Thyroid gland (tissue), 4 donors: ENCODE measurements at regions not wholly inside any gene's neighbourhood (a gene's known extent, or its start where the extent isn't known, plus 50 kb on each side); places are given as distances from the start of the nearest gene placed in this dataset.
A peak's percentile ranks its signal among the peaks of the same experiment; 100 is the strongest.
"Not testable (repeated sequence)": the region's sequence is repeated elsewhere in the genome, so short reads cannot be mapped to it uniquely, and the experiment has no call there.

Source experiments
- DNase-seq, 2 donors: peaks; one replicate each; pipeline ENCODE4 v3.0.0-alpha.2; 2019
- H3K27ac ChIP-seq, 3 donors: fragments of 200-600 bp; sonication (generic); 1 replicate in 2 of 3; 2 replicates in 1 of 3; pipeline ENCODE4 v1.5.1; 2016 to 2019; ENCODE audit warnings: mild to moderate bottlenecking in 1 of 3, moderate library complexity in 1 of 3
- H3K27me3 ChIP-seq: fragments of 200-600 bp; sonication (generic); one replicate; pipeline ENCODE4 v1.5.1; 2019
- H3K36me3 ChIP-seq, 2 donors: fragments of 200-600 bp; sonication (generic); one replicate each; pipeline ENCODE4 v1.5.1; 2016 to 2019
- H3K4me1 ChIP-seq, 2 donors: fragments of 200-600 bp; sonication (generic); one replicate each; pipeline ENCODE4 v1.5.1; 2017 to 2019
- H3K4me3 ChIP-seq, 3 donors: fragments of 200-600 bp; sonication (generic); replicated peaks in 1 of 3; 1 replicate in 2 of 3; 2 replicates in 1 of 3; pipeline ENCODE4 v1.5.1; 2016; ENCODE audit warnings: mild to moderate bottlenecking in 1 of 3
- H3K9me3 ChIP-seq: fragments of 200-600 bp; sonication (generic); one replicate; pipeline ENCODE4 v1.5.1; 2017
- POLR2A ChIP-seq, 2 donors: fragments of 450-650 bp; IDR thresholded peaks; one replicate each; pipeline ENCODE4 v1.6.1; 2017; ENCODE audit warnings: antibody characterized with exemption in 2 of 2, mild to moderate bottlenecking in 2 of 2, moderate library complexity in 1 of 2
- WGBS, 2 donors: methylation state at CpG; one replicate each; pipeline ENCODE4 v1.1.5; 2017; 5-methylcytosine and 5-hydroxymethylcytosine counted together
- intact Hi-C: fragments of 100-400 bp; cut with DNase I; formaldehyde crosslinking; loops from one replicate; pipeline ENCODE4 v1.15.1; 2023
- TF ChIP-seq, protein P1 (sequence below), 6 experiments: fragments of 200-600 bp in 3 of 6; fragments of 450-650 bp in 3 of 6; sonication (generic) in 3 of 6; IDR thresholded peaks; one replicate each; pipeline ENCODE4 v1.5.1; 2016 to 2019; ENCODE audit warnings: antibody characterized with exemption in 6 of 6, mild to moderate bottlenecking in 2 of 6, inconsistent platforms in 1 of 6, moderate library complexity in 1 of 6

DNA sequence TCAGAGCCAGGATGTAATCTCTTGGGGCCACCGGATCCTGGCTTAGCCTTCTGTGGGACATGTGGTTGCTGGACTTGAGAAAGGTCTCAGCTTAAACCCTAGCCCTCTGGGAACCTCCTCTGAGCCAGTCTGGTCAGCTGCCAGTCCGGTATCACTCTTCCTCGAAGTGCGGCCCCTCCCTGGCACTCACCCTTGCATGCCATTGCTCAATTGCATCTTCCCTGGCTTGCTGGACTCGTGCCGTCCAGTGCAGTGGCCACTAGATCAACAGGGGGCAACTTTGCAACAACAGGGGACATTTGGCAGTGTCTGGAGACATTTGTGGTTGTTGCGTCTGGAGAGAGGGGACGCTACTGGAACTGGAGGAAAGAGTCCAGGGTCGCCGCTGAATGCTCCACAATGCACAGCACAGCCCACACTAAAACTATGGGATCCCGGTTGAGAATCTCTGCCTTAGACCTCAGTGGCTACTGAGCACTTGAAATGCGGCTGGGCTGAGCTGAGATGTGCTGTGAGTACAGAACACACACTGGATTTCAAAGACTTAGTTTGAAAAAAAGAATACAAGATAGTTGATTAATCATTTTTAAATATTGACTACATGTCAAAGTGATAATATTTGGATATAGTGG is 152.1 kb downstream of the TFAP2C start:
- TF ChIP-seq, protein P1, sequence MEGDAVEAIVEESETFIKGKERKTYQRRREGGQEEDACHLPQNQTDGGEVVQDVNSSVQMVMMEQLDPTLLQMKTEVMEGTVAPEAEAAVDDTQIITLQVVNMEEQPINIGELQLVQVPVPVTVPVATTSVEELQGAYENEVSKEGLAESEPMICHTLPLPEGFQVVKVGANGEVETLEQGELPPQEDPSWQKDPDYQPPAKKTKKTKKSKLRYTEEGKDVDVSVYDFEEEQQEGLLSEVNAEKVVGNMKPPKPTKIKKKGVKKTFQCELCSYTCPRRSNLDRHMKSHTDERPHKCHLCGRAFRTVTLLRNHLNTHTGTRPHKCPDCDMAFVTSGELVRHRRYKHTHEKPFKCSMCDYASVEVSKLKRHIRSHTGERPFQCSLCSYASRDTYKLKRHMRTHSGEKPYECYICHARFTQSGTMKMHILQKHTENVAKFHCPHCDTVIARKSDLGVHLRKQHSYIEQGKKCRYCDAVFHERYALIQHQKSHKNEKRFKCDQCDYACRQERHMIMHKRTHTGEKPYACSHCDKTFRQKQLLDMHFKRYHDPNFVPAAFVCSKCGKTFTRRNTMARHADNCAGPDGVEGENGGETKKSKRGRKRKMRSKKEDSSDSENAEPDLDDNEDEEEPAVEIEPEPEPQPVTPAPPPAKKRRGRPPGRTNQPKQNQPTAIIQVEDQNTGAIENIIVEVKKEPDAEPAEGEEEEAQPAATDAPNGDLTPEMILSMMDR (IDR thresholded peaks at IDR 0.05), result no peak
- TF ChIP-seq POLR2A (IDR thresholded peaks at IDR 0.05), result no peak
- intact Hi-C loops, result no loop called here
- peak overlapping the region in 2 of 3 donors; percentile 2 to 61 for H3K27ac ChIP-seq
- no peaks in the 10 kb centered on the region for H3K27me3 ChIP-seq
- 7 to 15% methylated on average over 11 to 12 of the region's 12 CpGs for WGBS, 2 donors
- H3K4me3 ChIP-seq, result no peak overlapping the region
- H3K9me3 ChIP-seq, result no peaks in the 10 kb centered on the region
- peaks cover 19 to 23% of the 10 kb centered on the region in 2 donors for H3K4me1 ChIP-seq
- H3K36me3 ChIP-seq, result no peaks in the 10 kb centered on the region
- peak; percentile 72 to 80 for DNase-seq

DNA sequence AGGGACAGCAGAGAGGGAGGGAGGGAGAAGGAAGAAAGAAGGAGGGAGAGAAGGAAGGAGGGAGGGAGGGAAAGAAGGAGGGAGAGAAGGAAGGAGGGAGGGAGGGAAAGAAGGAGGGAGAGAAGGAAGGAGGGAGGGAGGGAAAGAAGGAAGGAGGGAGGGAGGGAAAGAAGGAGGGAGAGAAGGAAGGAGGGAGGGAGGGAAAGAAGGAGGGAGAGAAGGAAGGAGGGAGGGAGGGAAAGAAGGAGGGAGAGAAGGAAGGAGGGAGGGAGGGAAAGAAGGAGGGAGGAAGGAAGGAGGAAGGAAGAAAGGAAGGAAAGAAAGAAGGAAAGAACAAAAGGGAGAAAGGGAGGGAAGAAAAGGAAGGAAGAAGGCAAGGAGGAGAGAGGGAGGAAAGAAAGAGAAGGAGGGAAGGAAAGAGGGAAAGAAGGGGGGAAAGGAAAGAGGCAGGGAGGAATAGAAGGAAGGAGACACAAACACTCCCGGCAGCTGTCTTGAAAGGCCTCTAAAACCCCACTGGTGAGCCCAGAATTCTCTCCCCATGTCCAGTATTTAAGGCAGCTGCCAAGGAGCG is 153.0 kb downstream of the TFAP2C start:
- H3K27ac ChIP-seq, H3K4me3 ChIP-seq, intact Hi-C loops, H3K27me3 ChIP-seq, H3K9me3 ChIP-seq, H3K36me3 ChIP-seq, DNase-seq: not testable (repeated sequence)
- H3K4me1 ChIP-seq, result peaks cover 19 to 23% of the 10 kb centered on the region in 2 donors
- 76 to 95% methylated on average over 2 of the region's 2 CpGs for WGBS, 2 donors

DNA sequence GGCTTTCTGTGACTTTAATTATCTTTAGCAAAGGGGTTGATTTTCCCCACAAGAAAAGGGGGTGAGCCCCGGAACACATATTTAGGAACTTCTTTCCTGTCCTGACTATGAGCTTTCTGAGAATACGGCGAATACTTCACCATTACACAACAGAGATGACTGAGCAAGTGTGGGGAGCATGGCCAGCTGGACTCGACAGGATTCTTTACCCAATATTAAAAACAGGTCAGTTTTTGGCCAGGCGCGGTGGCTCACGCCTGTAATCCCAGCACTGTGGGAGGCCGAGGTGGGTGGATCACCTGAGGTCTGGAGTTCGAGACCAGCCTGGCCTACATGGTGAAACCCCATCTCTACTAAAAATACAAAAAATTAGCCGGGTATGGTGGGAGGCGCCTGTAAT is 153.7 kb downstream of the TFAP2C start:
- H3K4me1 ChIP-seq, result peaks cover 19 to 28% of the 10 kb centered on the region in 2 donors
- H3K27me3 ChIP-seq, H3K4me3 ChIP-seq, DNase-seq, H3K36me3 ChIP-seq, H3K27ac ChIP-seq, H3K9me3 ChIP-seq, intact Hi-C loops: not testable (repeated sequence)
- WGBS, 2 donors, result 90 to 94% methylated on average over 11 of the region's 11 CpGs

DNA sequence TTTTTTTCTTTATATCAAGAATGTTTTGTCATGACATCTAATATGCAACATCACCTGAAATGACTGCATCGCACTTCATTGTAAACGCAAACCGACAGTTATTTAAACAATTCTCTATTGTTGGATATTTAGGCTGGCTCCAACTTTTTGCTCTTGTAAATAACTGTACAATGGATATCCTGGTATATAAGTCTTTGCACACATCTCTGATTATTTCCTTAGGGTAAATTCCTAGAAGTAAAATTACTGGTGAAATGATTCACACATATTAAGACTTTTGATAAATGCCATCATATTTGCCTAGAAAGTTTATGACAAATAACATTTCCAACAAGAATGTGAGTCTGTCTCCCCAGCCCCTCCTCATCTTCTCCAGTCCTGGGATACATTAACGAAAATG is 154.7 kb downstream of the TFAP2C start:
- Histone ChIP-seq H3K9me3 (no peaks in the 10 kb centered on the region), H3K27me3 (no peaks in the 10 kb centered on the region), H3K36me3 (no peaks in the 10 kb centered on the region), H3K27ac (no peak overlapping the region), H3K4me1 (peaks cover 17 to 28% of the 10 kb centered on the region in 2 donors), H3K4me3 (no peak overlapping the region)
- 80% methylated on average over 4 of the region's 4 CpGs for WGBS, 2 donors
- no peak for DNase-seq
- TF ChIP-seq, protein P1 (IDR thresholded peaks at IDR 0.05), result no peak
- TF ChIP-seq POLR2A (IDR thresholded peaks at IDR 0.05), result no peak
- intact Hi-C loops, result no loop called here

DNA sequence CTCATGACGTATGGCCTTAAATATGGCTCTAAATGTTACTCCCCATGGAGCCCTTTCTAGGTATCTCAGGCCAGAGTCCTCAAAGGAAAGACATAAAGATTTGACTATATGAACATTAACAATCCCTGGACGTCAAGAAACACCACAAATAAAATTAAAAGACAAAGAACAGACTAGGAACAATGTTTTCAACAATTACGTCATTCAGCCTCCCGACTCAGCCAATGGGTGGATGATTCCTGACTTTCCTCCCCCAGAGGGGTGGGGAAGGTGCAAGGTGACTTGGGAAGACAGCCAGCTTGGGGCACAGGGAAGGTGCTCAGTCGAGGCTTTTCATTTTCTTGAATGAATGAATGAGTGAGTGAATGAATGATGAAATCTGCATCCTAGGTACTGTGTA is 157.4 kb downstream of the TFAP2C start:
- Histone ChIP-seq H3K4me1 (peaks cover 0 to 10% of the 10 kb centered on the region in 2 donors), H3K9me3 (no peaks in the 10 kb centered on the region), H3K36me3 (no peaks in the 10 kb centered on the region), H3K27me3 (no peaks in the 10 kb centered on the region), H3K27ac (no peak overlapping the region), H3K4me3 (no peak overlapping the region)
- intact Hi-C loops, result no loop called here
- WGBS, 2 donors, result 74 to 85% methylated on average over 5 of the region's 5 CpGs
- DNase-seq, result no peak
- TF ChIP-seq POLR2A (IDR thresholded peaks at IDR 0.05), result no peak
- TF ChIP-seq, protein P1 (IDR thresholded peaks at IDR 0.05), result no peak

DNA sequence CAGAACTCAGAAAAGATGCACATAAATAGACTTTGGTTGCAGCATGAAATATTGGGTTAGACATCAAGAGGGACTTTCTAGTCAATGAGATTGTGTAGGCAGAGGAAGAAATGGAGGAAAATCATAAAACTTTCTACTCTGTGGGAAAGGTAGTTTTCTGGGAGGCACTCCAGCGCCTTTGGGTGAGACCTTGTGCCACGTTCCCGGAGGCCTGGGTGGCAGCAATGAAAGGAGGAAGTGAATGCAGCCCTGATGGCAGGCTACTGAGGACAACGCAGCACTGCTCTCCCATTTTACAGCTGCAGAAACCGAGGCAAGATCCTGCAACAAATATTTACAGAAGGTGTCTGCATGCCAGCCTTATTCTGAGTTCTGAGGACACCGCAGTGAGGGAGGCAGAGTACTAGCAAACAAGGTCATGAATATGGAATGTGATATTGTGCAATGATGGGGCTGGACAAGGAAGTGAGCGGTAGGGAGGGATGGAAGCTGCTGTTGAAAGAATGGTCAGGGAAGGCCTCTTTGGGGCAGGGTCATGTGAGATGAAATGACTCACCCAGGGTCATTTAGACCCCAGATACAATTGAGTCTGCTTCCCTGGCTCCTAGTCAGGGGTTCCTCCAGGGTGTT is 159.1 kb downstream of the TFAP2C start:
- H3K36me3 ChIP-seq, result no peaks in the 10 kb centered on the region
- DNase-seq, result no peak
- TF ChIP-seq POLR2A (IDR thresholded peaks at IDR 0.05), result no peak
- TF ChIP-seq, protein P1 (IDR thresholded peaks at IDR 0.05), result no peak
- no peaks in the 10 kb centered on the region for H3K9me3 ChIP-seq
- peak overlapping the region in 1 of 3 donors; percentile 7 for H3K27ac ChIP-seq
- no peak overlapping the region for H3K4me3 ChIP-seq
- intact Hi-C loops, result no loop called here
- peaks cover 0 to 10% of the 10 kb centered on the region in 2 donors for H3K4me1 ChIP-seq
- no peaks in the 10 kb centered on the region for H3K27me3 ChIP-seq
- 88% methylated on average over 7 of the region's 7 CpGs for WGBS, 2 donors
